ENCODE measurements at regions not wholly inside any gene's neighbourhood (a gene's known extent, or its start where the extent isn't known, plus 50 kb on each side); places are given as distances from the start of the nearest gene placed in this dataset.

- POLR2A ChIA-PET, result no interaction called here
- CTCF ChIA-PET, result no interaction called here
- DNase-seq (ENCODE audit: extremely low spot score), result no peak
- no peak for TF ChIP-seq ARNT (IDR thresholded peaks at IDR 0.05)
- TF ChIP-seq CTBP1 (IDR thresholded peaks at IDR 0.05; ENCODE audit: borderline replicate concordance), result no peak
- TF ChIP-seq PKNOX1 (IDR thresholded peaks at IDR 0.05), result no peak
- no peak for TF ChIP-seq LEF1 (IDR thresholded peaks at IDR 0.05; ENCODE audit: borderline replicate concordance)
- TF ChIP-seq FOXA1 (IDR thresholded peaks at IDR 0.05), result no peak
- no peak for TF ChIP-seq TARDBP (IDR thresholded peaks at IDR 0.05)
- TF ChIP-seq L3MBTL2 (conservative IDR thresholded peaks at IDR 0.05), result no peak
- no peak for TF ChIP-seq FOXM1 (IDR thresholded peaks at IDR 0.05; ENCODE audit: borderline replicate concordance)
- TF ChIP-seq SUZ12 (IDR thresholded peaks at IDR 0.05), result no peak
- no peak for TF ChIP-seq ELF4 (IDR thresholded peaks at IDR 0.05)
- TF ChIP-seq NFRKB (IDR thresholded peaks at IDR 0.05), result no peak
- no peak for TF ChIP-seq HDGF (IDR thresholded peaks at IDR 0.05; ENCODE audit: borderline replicate concordance)
- TF ChIP-seq ZNF384 (IDR thresholded peaks at IDR 0.05), result no peak
- no peak for TF ChIP-seq BHLHE40 (IDR thresholded peaks at IDR 0.05; ENCODE audit: borderline replicate concordance)
- no peak for TF ChIP-seq FOXK2 (IDR thresholded peaks at IDR 0.05)
- TF ChIP-seq SP1 (IDR thresholded peaks at IDR 0.05), result no peak
These were observed 728.3 kb downstream of the SORCS1 start for GRCh38 chr10:106436123-106436715.

GRCh38 chr10:106435081-106435480, 729.4 kb downstream of the SORCS1 start:
- DNase-seq (ENCODE audit: extremely low spot score), result no peak
- CTCF ChIA-PET, result no interaction called here
- no peak for TF ChIP-seq LEF1 (IDR thresholded peaks at IDR 0.05; ENCODE audit: borderline replicate concordance)
- no peak for TF ChIP-seq FOXM1 (IDR thresholded peaks at IDR 0.05; ENCODE audit: borderline replicate concordance)
- no peak for TF ChIP-seq ZNF384 (IDR thresholded peaks at IDR 0.05)
- TF ChIP-seq SUZ12 (IDR thresholded peaks at IDR 0.05), result no peak
- TF ChIP-seq ELF4 (IDR thresholded peaks at IDR 0.05), result no peak
- TF ChIP-seq HDGF (IDR thresholded peaks at IDR 0.05; ENCODE audit: borderline replicate concordance), result no peak
- TF ChIP-seq PKNOX1 (IDR thresholded peaks at IDR 0.05), result no peak
- TF ChIP-seq SP1 (IDR thresholded peaks at IDR 0.05), result no peak
- TF ChIP-seq CTBP1 (IDR thresholded peaks at IDR 0.05; ENCODE audit: borderline replicate concordance), result no peak
- no peak for TF ChIP-seq BHLHE40 (IDR thresholded peaks at IDR 0.05; ENCODE audit: borderline replicate concordance)
- TF ChIP-seq ARNT (IDR thresholded peaks at IDR 0.05), result no peak
- no peak for TF ChIP-seq TARDBP (IDR thresholded peaks at IDR 0.05)
- POLR2A ChIA-PET, result no interaction called here

GRCh38 chr10:106424981-106425380, 739.5 kb downstream of the SORCS1 start:
- no peak for TF ChIP-seq L3MBTL2 (conservative IDR thresholded peaks at IDR 0.05)
- no peak for TF ChIP-seq NFRKB (IDR thresholded peaks at IDR 0.05)
- no peak for TF ChIP-seq SUZ12 (IDR thresholded peaks at IDR 0.05)
- TF ChIP-seq ELF4 (IDR thresholded peaks at IDR 0.05), result no peak
- no peak for TF ChIP-seq FOXA1 (IDR thresholded peaks at IDR 0.05)
- TF ChIP-seq FOXK2 (IDR thresholded peaks at IDR 0.05), result no peak
- ChIA-PET POLR2A (no interaction called here), CTCF (no interaction called here)
- DNase-seq (ENCODE audit: extremely low spot score), result no peak

GRCh38 chr10:106424054-106424453, 740.5 kb downstream of the SORCS1 start:
- TF ChIP-seq SUZ12 (IDR thresholded peaks at IDR 0.05), result no peak
- TF ChIP-seq SP1 (IDR thresholded peaks at IDR 0.05), result no peak
- no peak for TF ChIP-seq CTBP1 (IDR thresholded peaks at IDR 0.05; ENCODE audit: borderline replicate concordance)
- no peak for TF ChIP-seq FOXA1 (IDR thresholded peaks at IDR 0.05)
- POLR2A ChIA-PET, result no interaction called here
- CTCF ChIA-PET, result no interaction called here
- DNase-seq (ENCODE audit: extremely low spot score), result no peak

- CTCF ChIA-PET, result no interaction called here
- POLR2A ChIA-PET, result no interaction called here
- no peak for TF ChIP-seq ARNT (IDR thresholded peaks at IDR 0.05)
- no peak for TF ChIP-seq FOXA1 (IDR thresholded peaks at IDR 0.05)
- no peak for TF ChIP-seq FOXK2 (IDR thresholded peaks at IDR 0.05)
- no peak for TF ChIP-seq PKNOX1 (IDR thresholded peaks at IDR 0.05)
- no peak for TF ChIP-seq CTBP1 (IDR thresholded peaks at IDR 0.05; ENCODE audit: borderline replicate concordance)
- no peak for TF ChIP-seq SUZ12 (IDR thresholded peaks at IDR 0.05)
- no peak for TF ChIP-seq HDGF (IDR thresholded peaks at IDR 0.05; ENCODE audit: borderline replicate concordance)
- TF ChIP-seq NFRKB (IDR thresholded peaks at IDR 0.05), result no peak
- no peak for TF ChIP-seq TARDBP (IDR thresholded peaks at IDR 0.05)
- TF ChIP-seq SP1 (IDR thresholded peaks at IDR 0.05), result no peak
- TF ChIP-seq FOXM1 (IDR thresholded peaks at IDR 0.05; ENCODE audit: borderline replicate concordance), result no peak
- TF ChIP-seq BHLHE40 (IDR thresholded peaks at IDR 0.05; ENCODE audit: borderline replicate concordance), result no peak
- no peak for TF ChIP-seq L3MBTL2 (conservative IDR thresholded peaks at IDR 0.05)
- no peak for TF ChIP-seq ZNF384 (IDR thresholded peaks at IDR 0.05)
- TF ChIP-seq ELF4 (IDR thresholded peaks at IDR 0.05), result no peak
- no peak for TF ChIP-seq LEF1 (IDR thresholded peaks at IDR 0.05; ENCODE audit: borderline replicate concordance)
- DNase-seq (ENCODE audit: extremely low spot score), result no peak
These were observed 754.2 kb downstream of the SORCS1 start for GRCh38 chr10:106410331-106410730.

GRCh38 chr10:106405141-106405540, 759.4 kb downstream of the SORCS1 start:
- no peak for DNase-seq (ENCODE audit: extremely low spot score)
- ChIA-PET POLR2A (no interaction called here), CTCF (interaction anchor here (0.7 kb wide), 1 partner anchor 266 kb away, joined by 3 read pairs; no protein-coding TSS in a partner anchor)

More at GRCh38 chr10:106405141-106405540, 759.4 kb downstream of the SORCS1 start:
- TF ChIP-seq NFRKB (IDR thresholded peaks at IDR 0.05) (no peak), FOXK2 (IDR thresholded peaks at IDR 0.05) (no peak), ARNT (IDR thresholded peaks at IDR 0.05) (no peak), CTBP1 (IDR thresholded peaks at IDR 0.05; ENCODE audit: borderline replicate concordance) (no peak), FOXM1 (IDR thresholded peaks at IDR 0.05; ENCODE audit: borderline replicate concordance) (no peak), BHLHE40 (IDR thresholded peaks at IDR 0.05; ENCODE audit: borderline replicate concordance) (no peak), ELF4 (IDR thresholded peaks at IDR 0.05) (no peak), L3MBTL2 (conservative IDR thresholded peaks at IDR 0.05) (no peak), SP1 (IDR thresholded peaks at IDR 0.05) (no peak), TARDBP (IDR thresholded peaks at IDR 0.05) (no peak), LEF1 (IDR thresholded peaks at IDR 0.05; ENCODE audit: borderline replicate concordance) (no peak), ZNF384 (IDR thresholded peaks at IDR 0.05) (no peak), HDGF (IDR thresholded peaks at IDR 0.05; ENCODE audit: borderline replicate concordance) (no peak), SUZ12 (IDR thresholded peaks at IDR 0.05) (no peak), FOXA1 (IDR thresholded peaks at IDR 0.05) (no peak), PKNOX1 (IDR thresholded peaks at IDR 0.05) (no peak)

Measured in HEK293T (cell line).